ENCODE measurements at regions not wholly inside any gene's neighbourhood (a gene's known extent, or its start where the extent isn't known, plus 50 kb on each side); places are given as distances from the start of the nearest gene placed in this dataset.

GRCh38 chr11:15768321-15768720, 588.0 kb downstream of the SOX6 start:
- Histone ChIP-seq H3K9me3 (ENCODE audit: control insufficient read depth, low read length) (no peaks in the 10 kb centered on the region), H3K27me3 (ENCODE audit: control insufficient read depth, insufficient read depth, low read length, poor library complexity, severe bottlenecking) (no peaks in the 10 kb centered on the region), H3K4me3 (ENCODE audit: insufficient read depth, low read depth, low read length) (no peak overlapping the region), H3K36me3 (ENCODE audit: control insufficient read depth, insufficient read depth, low read length) (no peaks in the 10 kb centered on the region), H3K27ac (ENCODE audit: insufficient read depth, low read depth, low read length, poor library complexity, severe bottlenecking) (no peak overlapping the region), H3K4me1 (ENCODE audit: control insufficient read depth, insufficient read depth, low read length) (peaks cover 2% of the 10 kb centered on the region)
- WGBS, 2 experiments, result 95 to 98% methylated on average over 5 of the region's 5 CpGs

DNA sequence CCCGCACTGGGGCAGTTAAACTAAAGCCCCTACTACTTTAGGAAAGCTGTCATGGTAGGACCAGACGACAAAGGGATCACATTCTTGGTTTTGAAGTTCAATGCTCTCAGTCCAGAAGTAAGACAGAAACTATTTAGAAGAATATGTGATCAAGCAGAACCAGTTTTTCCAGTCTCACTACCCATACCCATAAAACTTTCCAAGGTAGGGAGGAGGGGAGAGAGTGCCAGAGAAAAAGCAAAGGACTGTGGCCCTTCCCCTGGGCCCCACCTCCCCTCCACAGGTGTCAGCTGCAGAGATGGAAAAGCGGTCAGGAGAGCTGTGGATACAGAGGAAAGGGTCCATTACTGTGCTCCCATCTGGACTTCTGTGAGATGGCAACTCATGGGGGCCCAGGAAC, 587.1 kb downstream of the SOX6 start:
- H3K4me1 ChIP-seq (ENCODE audit: control insufficient read depth, insufficient read depth, low read length), result peaks cover 6% of the 10 kb centered on the region
- no peaks in the 10 kb centered on the region for H3K36me3 ChIP-seq (ENCODE audit: control insufficient read depth, insufficient read depth, low read length)
- no peak overlapping the region for H3K27ac ChIP-seq (ENCODE audit: insufficient read depth, low read depth, low read length, poor library complexity, severe bottlenecking)
- WGBS, 2 experiments, result 94 to 97% methylated on average over 2 to 3 of the region's 3 CpGs
- H3K9me3 ChIP-seq (ENCODE audit: control insufficient read depth, low read length), result no peaks in the 10 kb centered on the region
- H3K4me3 ChIP-seq (ENCODE audit: insufficient read depth, low read depth, low read length), result no peak overlapping the region
- no peaks in the 10 kb centered on the region for H3K27me3 ChIP-seq (ENCODE audit: control insufficient read depth, insufficient read depth, low read length, poor library complexity, severe bottlenecking)

DNA sequence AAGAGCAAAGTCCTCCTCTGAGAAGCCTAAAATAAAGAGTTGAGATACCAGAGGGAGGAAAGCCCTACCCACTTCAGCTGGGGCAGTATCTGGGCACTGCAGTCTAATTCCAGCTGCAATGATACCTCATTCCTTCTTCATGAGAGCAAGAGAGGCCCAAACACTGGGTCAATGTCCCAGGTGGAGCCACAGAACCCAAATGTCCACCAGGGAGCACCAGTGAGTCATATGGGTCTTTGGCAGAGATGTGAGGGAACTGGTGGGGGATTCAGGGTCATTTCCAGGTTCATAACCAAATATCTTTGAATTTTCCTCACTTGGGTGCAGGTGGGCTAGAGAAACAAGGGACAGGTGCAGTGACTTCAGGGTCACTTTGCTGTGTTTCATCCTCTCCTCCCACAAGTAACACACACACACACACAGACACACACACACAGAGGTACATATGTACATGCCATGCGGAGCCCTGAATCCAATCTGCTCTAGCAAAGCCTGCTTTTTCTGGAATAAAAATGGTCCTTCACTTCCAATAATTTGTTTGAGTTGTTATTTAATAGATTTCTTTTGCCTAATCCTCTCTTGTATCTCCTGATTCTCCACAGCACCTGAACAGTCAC, 585.4 kb downstream of the SOX6 start:
- WGBS, 2 experiments, result 93 to 100% methylated on average over 1 of the region's 1 CpG
- no peak overlapping the region for H3K27ac ChIP-seq (ENCODE audit: insufficient read depth, low read depth, low read length, poor library complexity, severe bottlenecking)
- no peaks in the 10 kb centered on the region for H3K9me3 ChIP-seq (ENCODE audit: control insufficient read depth, low read length)
- H3K4me1 ChIP-seq (ENCODE audit: control insufficient read depth, insufficient read depth, low read length), result peaks cover 18% of the 10 kb centered on the region
- no peak overlapping the region for H3K4me3 ChIP-seq (ENCODE audit: insufficient read depth, low read depth, low read length)
- no peaks in the 10 kb centered on the region for H3K27me3 ChIP-seq (ENCODE audit: control insufficient read depth, insufficient read depth, low read length, poor library complexity, severe bottlenecking)
- H3K36me3 ChIP-seq (ENCODE audit: control insufficient read depth, insufficient read depth, low read length), result no peaks in the 10 kb centered on the region

- no peak overlapping the region for H3K4me3 ChIP-seq (ENCODE audit: insufficient read depth, low read depth, low read length)
- H3K27me3 ChIP-seq (ENCODE audit: control insufficient read depth, insufficient read depth, low read length, poor library complexity, severe bottlenecking), result no peaks in the 10 kb centered on the region
- no peaks in the 10 kb centered on the region for H3K9me3 ChIP-seq (ENCODE audit: control insufficient read depth, low read length)
- H3K4me1 ChIP-seq (ENCODE audit: control insufficient read depth, insufficient read depth, low read length), result peaks cover 18% of the 10 kb centered on the region
- no peak overlapping the region for H3K27ac ChIP-seq (ENCODE audit: insufficient read depth, low read depth, low read length, poor library complexity, severe bottlenecking)
- 90 to 95% methylated on average over 3 of the region's 3 CpGs for WGBS, 2 experiments
- H3K36me3 ChIP-seq (ENCODE audit: control insufficient read depth, insufficient read depth, low read length), result no peaks in the 10 kb centered on the region
Measured at GRCh38 chr11:15772547-15772946, 583.8 kb downstream of the SOX6 start.

DNA sequence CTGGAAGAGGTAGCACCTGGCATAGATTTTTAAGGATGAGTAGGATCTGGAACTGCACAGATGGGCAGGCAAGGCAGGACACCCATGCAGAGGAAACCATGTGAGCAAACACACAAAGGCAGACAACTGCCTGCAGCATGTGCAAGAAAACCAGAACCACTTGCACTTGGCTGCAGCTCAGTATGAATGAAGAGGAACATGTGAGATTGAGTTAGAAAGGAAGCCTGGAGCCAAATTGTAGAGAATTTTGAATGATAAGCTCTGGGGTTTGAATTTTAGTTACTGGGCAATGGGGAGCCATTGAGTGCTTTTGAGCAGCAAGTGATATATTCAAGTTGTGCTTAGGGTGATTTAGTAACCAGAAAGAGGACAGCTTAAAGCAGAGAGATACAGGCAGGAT, 583.4 kb downstream of the SOX6 start:
- H3K36me3 ChIP-seq (ENCODE audit: control insufficient read depth, insufficient read depth, low read length), result no peaks in the 10 kb centered on the region
- peaks cover 18% of the 10 kb centered on the region for H3K4me1 ChIP-seq (ENCODE audit: control insufficient read depth, insufficient read depth, low read length)
- H3K27me3 ChIP-seq (ENCODE audit: control insufficient read depth, insufficient read depth, low read length, poor library complexity, severe bottlenecking), result no peaks in the 10 kb centered on the region
- H3K9me3 ChIP-seq (ENCODE audit: control insufficient read depth, low read length), result no peaks in the 10 kb centered on the region
- no peak overlapping the region for H3K27ac ChIP-seq (ENCODE audit: insufficient read depth, low read depth, low read length, poor library complexity, severe bottlenecking)
- H3K4me3 ChIP-seq (ENCODE audit: insufficient read depth, low read depth, low read length), result no peak overlapping the region

- WGBS, 2 experiments, result 88 to 93% methylated on average over 13 of the region's 13 CpGs
- H3K4me3 ChIP-seq (ENCODE audit: insufficient read depth, low read depth, low read length), result no peak overlapping the region
- H3K36me3 ChIP-seq (ENCODE audit: control insufficient read depth, insufficient read depth, low read length), result no peaks in the 10 kb centered on the region
- H3K9me3 ChIP-seq (ENCODE audit: control insufficient read depth, low read length), result no peaks in the 10 kb centered on the region
- no peaks in the 10 kb centered on the region for H3K27me3 ChIP-seq (ENCODE audit: control insufficient read depth, insufficient read depth, low read length, poor library complexity, severe bottlenecking)
- peaks cover 18% of the 10 kb centered on the region for H3K4me1 ChIP-seq (ENCODE audit: control insufficient read depth, insufficient read depth, low read length)
- H3K27ac ChIP-seq (ENCODE audit: insufficient read depth, low read depth, low read length, poor library complexity, severe bottlenecking), result no peak overlapping the region
Measured at GRCh38 chr11:15773476-15774387, 582.6 kb downstream of the SOX6 start.

- H3K9me3 ChIP-seq (ENCODE audit: control insufficient read depth, low read length), result no peaks in the 10 kb centered on the region
- no peaks in the 10 kb centered on the region for H3K27me3 ChIP-seq (ENCODE audit: control insufficient read depth, insufficient read depth, low read length, poor library complexity, severe bottlenecking)
- H3K4me3 ChIP-seq (ENCODE audit: insufficient read depth, low read depth, low read length), result no peak overlapping the region
- H3K36me3 ChIP-seq (ENCODE audit: control insufficient read depth, insufficient read depth, low read length), result no peaks in the 10 kb centered on the region
- 70 to 76% methylated on average over 4 of the region's 4 CpGs for whole genome bisulfite sequencing, 2 experiments
- H3K4me1 ChIP-seq (ENCODE audit: control insufficient read depth, insufficient read depth, low read length), result peaks cover 18% of the 10 kb centered on the region
- H3K27ac ChIP-seq (ENCODE audit: insufficient read depth, low read depth, low read length, poor library complexity, severe bottlenecking), result no peak overlapping the region
Measured at GRCh38 chr11:15774388-15774939, 581.9 kb downstream of the SOX6 start.

GRCh38 chr11:15775015-15775541, 581.3 kb downstream of the SOX6 start:
- Histone ChIP-seq H3K27me3 (ENCODE audit: control insufficient read depth, insufficient read depth, low read length, poor library complexity, severe bottlenecking) (no peaks in the 10 kb centered on the region), H3K36me3 (ENCODE audit: control insufficient read depth, insufficient read depth, low read length) (no peaks in the 10 kb centered on the region), H3K9me3 (ENCODE audit: control insufficient read depth, low read length) (no peaks in the 10 kb centered on the region), H3K4me1 (ENCODE audit: control insufficient read depth, insufficient read depth, low read length) (peaks cover 18% of the 10 kb centered on the region), H3K27ac (ENCODE audit: insufficient read depth, low read depth, low read length, poor library complexity, severe bottlenecking) (peak overlapping the region; percentile 28), H3K4me3 (ENCODE audit: insufficient read depth, low read depth, low read length) (no peak overlapping the region)
- 82 to 85% methylated on average over 6 of the region's 6 CpGs for WGBS, 2 experiments

GRCh38 chr11:15775797-15776196, 580.5 kb downstream of the SOX6 start:
- H3K9me3 ChIP-seq (ENCODE audit: control insufficient read depth, low read length), result no peaks in the 10 kb centered on the region
- no peak overlapping the region for H3K4me3 ChIP-seq (ENCODE audit: insufficient read depth, low read depth, low read length)
- 92 to 98% methylated on average over 2 of the region's 2 CpGs for WGBS, 2 experiments
- H3K27ac ChIP-seq (ENCODE audit: insufficient read depth, low read depth, low read length, poor library complexity, severe bottlenecking), result no peak overlapping the region
- H3K4me1 ChIP-seq (ENCODE audit: control insufficient read depth, insufficient read depth, low read length), result peaks cover 18% of the 10 kb centered on the region
- H3K36me3 ChIP-seq (ENCODE audit: control insufficient read depth, insufficient read depth, low read length), result no peaks in the 10 kb centered on the region
- no peaks in the 10 kb centered on the region for H3K27me3 ChIP-seq (ENCODE audit: control insufficient read depth, insufficient read depth, low read length, poor library complexity, severe bottlenecking)

GRCh38 chr11:15776366-15776765, 580.0 kb downstream of the SOX6 start:
- Histone ChIP-seq H3K4me1 (ENCODE audit: control insufficient read depth, insufficient read depth, low read length) (peaks cover 18% of the 10 kb centered on the region), H3K9me3 (ENCODE audit: control insufficient read depth, low read length) (no peaks in the 10 kb centered on the region), H3K27me3 (ENCODE audit: control insufficient read depth, insufficient read depth, low read length, poor library complexity, severe bottlenecking) (no peaks in the 10 kb centered on the region), H3K36me3 (ENCODE audit: control insufficient read depth, insufficient read depth, low read length) (no peaks in the 10 kb centered on the region), H3K27ac (ENCODE audit: insufficient read depth, low read depth, low read length, poor library complexity, severe bottlenecking) (no peak overlapping the region), H3K4me3 (ENCODE audit: insufficient read depth, low read depth, low read length) (no peak overlapping the region)
- 100% methylated on average over 1 of the region's 1 CpG for whole genome bisulfite sequencing, 2 experiments

Measured in ectodermal cell (in vitro differentiated cells).